ENCODE measurements at regions not wholly inside any gene's neighbourhood (a gene's known extent, or its start where the extent isn't known, plus 50 kb on each side); places are given as distances from the start of the nearest gene placed in this dataset.

GRCh38 chr6:155521719-155522118 lies 66.1 kb upstream of the NOX3 start:
- TF ChIP-seq, protein P1, sequence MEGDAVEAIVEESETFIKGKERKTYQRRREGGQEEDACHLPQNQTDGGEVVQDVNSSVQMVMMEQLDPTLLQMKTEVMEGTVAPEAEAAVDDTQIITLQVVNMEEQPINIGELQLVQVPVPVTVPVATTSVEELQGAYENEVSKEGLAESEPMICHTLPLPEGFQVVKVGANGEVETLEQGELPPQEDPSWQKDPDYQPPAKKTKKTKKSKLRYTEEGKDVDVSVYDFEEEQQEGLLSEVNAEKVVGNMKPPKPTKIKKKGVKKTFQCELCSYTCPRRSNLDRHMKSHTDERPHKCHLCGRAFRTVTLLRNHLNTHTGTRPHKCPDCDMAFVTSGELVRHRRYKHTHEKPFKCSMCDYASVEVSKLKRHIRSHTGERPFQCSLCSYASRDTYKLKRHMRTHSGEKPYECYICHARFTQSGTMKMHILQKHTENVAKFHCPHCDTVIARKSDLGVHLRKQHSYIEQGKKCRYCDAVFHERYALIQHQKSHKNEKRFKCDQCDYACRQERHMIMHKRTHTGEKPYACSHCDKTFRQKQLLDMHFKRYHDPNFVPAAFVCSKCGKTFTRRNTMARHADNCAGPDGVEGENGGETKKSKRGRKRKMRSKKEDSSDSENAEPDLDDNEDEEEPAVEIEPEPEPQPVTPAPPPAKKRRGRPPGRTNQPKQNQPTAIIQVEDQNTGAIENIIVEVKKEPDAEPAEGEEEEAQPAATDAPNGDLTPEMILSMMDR (optimal IDR thresholded peaks at IDR 0.05 in 1 of 3, IDR thresholded peaks at IDR 0.05 in 1 of 3, conservative IDR thresholded peaks at IDR 0.05 in 1 of 3; ENCODE audit: extremely low read depth in 1 of 3, insufficient read depth in 2 of 3, low read length in 3 of 3) = no peak
- no peak for TF ChIP-seq EZH2 (IDR thresholded peaks at IDR 0.05; ENCODE audit: low read length)

Data from keratinocyte (primary cell).